ENCODE measurements at regions not wholly inside any gene's neighbourhood (a gene's known extent, or its start where the extent isn't known, plus 50 kb on each side); places are given as distances from the start of the nearest gene placed in this dataset.

GRCh38 chr4:111652986-111653385 is 492.3 kb upstream of the FAM241A start:
- H3K4me3 Mint-ChIP-seq, result no peak overlapping the region
- ATAC-seq (ENCODE audit: low read depth in 2 of 2) (no peak), DNase-seq (no peak)
- H3K36me3 Mint-ChIP-seq, result no peaks in the 10 kb centered on the region
- peaks cover 0 to 1% (median 0%) of the 10 kb centered on the region in 7 donors for H3K9me3 Mint-ChIP-seq
- H3K4me1 Mint-ChIP-seq, result no peaks in the 10 kb centered on the region
- H3K27ac Mint-ChIP-seq, result peak overlapping the region in 1 of 6 donors; percentile 24
- H3K27me3 Mint-ChIP-seq, result peaks cover 0 to 8% (median 6%) of the 10 kb centered on the region in 3 donors

DNA sequence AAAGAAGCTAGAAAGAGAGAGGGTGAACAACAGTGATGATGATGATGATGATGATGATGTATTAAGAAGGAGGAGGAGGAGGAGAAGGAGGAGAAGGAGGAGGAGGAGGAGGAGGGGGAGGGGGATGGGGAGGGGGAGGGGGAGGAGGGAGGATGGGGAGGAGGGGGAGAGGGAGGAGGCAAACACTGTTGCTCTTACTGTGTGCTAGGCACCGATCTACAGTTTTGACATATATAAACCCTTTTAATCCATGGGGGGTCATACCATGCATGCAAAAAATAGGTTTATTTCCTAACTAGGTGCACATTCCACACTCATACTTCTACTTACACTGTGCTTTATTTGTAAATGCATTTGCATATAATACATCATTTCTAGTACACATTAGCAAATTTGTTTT is 482.8 kb upstream of the FAM241A start:
- ATAC-seq (ENCODE audit: low read depth in 2 of 2) (no peak), DNase-seq (no peak)
- H3K36me3 Mint-ChIP-seq, result no peaks in the 10 kb centered on the region
- no peak overlapping the region for H3K4me3 Mint-ChIP-seq
- no peaks in the 10 kb centered on the region for H3K27me3 Mint-ChIP-seq
- no peak overlapping the region for H3K27ac Mint-ChIP-seq
- H3K9me3 Mint-ChIP-seq, result peaks cover 0 to 6% (median 2%) of the 10 kb centered on the region in 7 donors
- peaks cover 0 to 4% (median 0%) of the 10 kb centered on the region in 3 donors for H3K4me1 Mint-ChIP-seq

- ATAC-seq (ENCODE audit: low read depth in 2 of 2) (no peak), DNase-seq (no peak)
- H3K36me3 Mint-ChIP-seq, result no peaks in the 10 kb centered on the region
- no peaks in the 10 kb centered on the region for H3K27me3 Mint-ChIP-seq
- peaks cover 0 to 6% (median 2%) of the 10 kb centered on the region in 7 donors for H3K9me3 Mint-ChIP-seq
- peaks cover 0 to 4% (median 0%) of the 10 kb centered on the region in 3 donors for H3K4me1 Mint-ChIP-seq
- no peak overlapping the region for H3K27ac Mint-ChIP-seq
- H3K4me3 Mint-ChIP-seq, result no peak overlapping the region
These were observed 480.8 kb upstream of the FAM241A start for GRCh38 chr4:111664308-111664945.

GRCh38 chr4:111666826-111667360 is 478.4 kb upstream of the FAM241A start:
- no peaks in the 10 kb centered on the region for H3K27me3 Mint-ChIP-seq
- no peak for DNase-seq
- peak overlapping the region in 1 of 6 donors; percentile 11 for H3K27ac Mint-ChIP-seq
- no peaks in the 10 kb centered on the region for H3K36me3 Mint-ChIP-seq
- peaks cover 0 to 4% (median 0%) of the 10 kb centered on the region in 3 donors for H3K4me1 Mint-ChIP-seq
- no peak overlapping the region for H3K4me3 Mint-ChIP-seq
- H3K9me3 Mint-ChIP-seq, result peaks cover 0 to 5% (median 2%) of the 10 kb centered on the region in 7 donors
- no peak for ATAC-seq (ENCODE audit: low read depth in 2 of 2)

GRCh38 chr4:111671756-111672155 is 473.5 kb upstream of the FAM241A start:
- DNase-seq (no peak), ATAC-seq (ENCODE audit: low read depth in 2 of 2) (no peak)
- Mint-ChIP-seq H3K4me3 (no peak overlapping the region), H3K4me1 (no peaks in the 10 kb centered on the region), H3K27me3 (no peaks in the 10 kb centered on the region), H3K9me3 (peaks cover 0 to 2% (median 0%) of the 10 kb centered on the region in 7 donors), H3K36me3 (no peaks in the 10 kb centered on the region), H3K27ac (no peak overlapping the region)

GRCh38 chr4:111675746-111676145 is 469.5 kb upstream of the FAM241A start:
- no peaks in the 10 kb centered on the region for H3K4me1 Mint-ChIP-seq
- DNase-seq (no peak), ATAC-seq (ENCODE audit: low read depth in 2 of 2) (no peak)
- peaks cover 0 to 2% (median 0%) of the 10 kb centered on the region in 7 donors for H3K9me3 Mint-ChIP-seq
- H3K36me3 Mint-ChIP-seq, result no peaks in the 10 kb centered on the region
- H3K27me3 Mint-ChIP-seq, result no peaks in the 10 kb centered on the region
- H3K4me3 Mint-ChIP-seq, result no peak overlapping the region
- H3K27ac Mint-ChIP-seq, result no peak overlapping the region

GRCh38 chr4:111676533-111676932 is 468.7 kb upstream of the FAM241A start:
- Mint-ChIP-seq H3K4me1 (no peaks in the 10 kb centered on the region), H3K27me3 (no peaks in the 10 kb centered on the region), H3K9me3 (peaks cover 0 to 2% (median 0%) of the 10 kb centered on the region in 7 donors), H3K4me3 (no peak overlapping the region), H3K27ac (no peak overlapping the region), H3K36me3 (no peaks in the 10 kb centered on the region)
- DNase-seq (no peak), ATAC-seq (ENCODE audit: low read depth in 2 of 2) (no peak)

DNA sequence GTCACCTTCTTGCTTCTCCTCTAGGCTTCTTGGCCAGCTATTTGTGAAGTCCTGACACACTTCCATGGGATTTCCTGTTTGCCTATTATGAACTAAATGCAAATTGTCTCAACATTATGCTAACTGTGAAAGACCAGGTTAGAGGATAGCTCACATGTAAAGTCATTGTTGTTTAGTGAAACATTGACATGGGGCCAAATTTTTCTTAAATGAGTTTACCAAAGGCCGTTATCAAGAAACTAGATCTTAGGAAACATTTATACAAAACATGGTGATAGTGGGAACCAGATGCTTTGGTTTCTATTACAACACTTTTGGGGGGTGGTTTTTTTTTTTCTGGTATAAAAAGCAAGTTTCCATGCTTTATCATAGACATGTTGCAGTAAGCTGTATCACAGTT is 466.8 kb upstream of the FAM241A start:
- Mint-ChIP-seq H3K4me3 (no peak overlapping the region), H3K4me1 (no peaks in the 10 kb centered on the region), H3K9me3 (peaks cover 0 to 2% (median 0%) of the 10 kb centered on the region in 7 donors), H3K27me3 (no peaks in the 10 kb centered on the region), H3K36me3 (no peaks in the 10 kb centered on the region), H3K27ac (no peak overlapping the region)
- ATAC-seq (ENCODE audit: low read depth in 2 of 2), result no peak
- no peak for DNase-seq

DNA sequence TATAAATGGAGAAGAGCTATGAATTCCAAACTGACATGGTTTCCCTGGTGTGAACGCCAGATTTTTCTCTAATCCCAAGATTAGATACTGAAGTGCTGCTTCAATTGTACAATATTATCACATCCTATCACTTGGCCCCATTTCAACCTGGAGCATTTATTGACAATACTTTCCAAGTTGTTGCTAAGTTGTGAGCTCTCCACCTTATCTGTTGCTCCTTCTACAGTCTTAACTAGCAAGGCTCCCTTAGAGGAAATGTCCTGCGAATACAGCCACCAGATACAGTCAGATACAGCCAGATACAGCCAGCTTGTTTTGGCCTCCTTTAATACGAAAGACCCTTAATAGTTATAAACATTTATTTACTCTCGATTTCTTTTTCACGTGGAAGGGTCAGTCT is 466.3 kb upstream of the FAM241A start:
- DNase-seq (no peak), ATAC-seq (ENCODE audit: low read depth in 2 of 2) (no peak)
- Mint-ChIP-seq H3K27ac (no peak overlapping the region), H3K4me1 (no peaks in the 10 kb centered on the region), H3K9me3 (peaks cover 0 to 2% (median 0%) of the 10 kb centered on the region in 7 donors), H3K36me3 (no peaks in the 10 kb centered on the region), H3K27me3 (peaks cover 0 to 4% (median 0%) of the 10 kb centered on the region in 3 donors), H3K4me3 (no peak overlapping the region)

DNA sequence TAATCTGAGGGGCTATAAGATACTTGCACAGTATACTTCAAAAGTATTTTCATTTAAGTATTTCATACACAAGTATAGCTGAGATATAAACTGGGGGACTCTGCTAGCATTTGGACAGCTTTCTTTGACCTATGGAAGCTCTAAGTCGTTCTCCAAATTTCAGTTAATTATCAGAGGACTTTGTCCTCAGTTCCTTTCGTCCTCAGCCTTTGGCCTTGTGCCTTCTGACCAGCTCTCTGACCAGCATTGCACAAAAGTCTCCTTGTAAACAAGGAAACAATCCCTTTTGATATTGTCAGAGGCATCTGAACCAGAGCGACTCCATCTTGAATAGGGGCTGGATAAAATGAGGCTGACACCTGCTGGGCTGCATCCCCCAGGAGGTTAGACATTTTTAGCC is 464.0 kb upstream of the FAM241A start:
- H3K27me3 Mint-ChIP-seq, result peaks cover 0 to 7% (median 0%) of the 10 kb centered on the region in 3 donors
- DNase-seq (no peak), ATAC-seq (ENCODE audit: low read depth in 2 of 2) (no peak)
- no peaks in the 10 kb centered on the region for H3K36me3 Mint-ChIP-seq
- no peak overlapping the region for H3K27ac Mint-ChIP-seq
- no peak overlapping the region for H3K4me3 Mint-ChIP-seq
- peaks cover 0 to 5% (median 0%) of the 10 kb centered on the region in 7 donors for H3K9me3 Mint-ChIP-seq
- H3K4me1 Mint-ChIP-seq, result no peaks in the 10 kb centered on the region

DNA sequence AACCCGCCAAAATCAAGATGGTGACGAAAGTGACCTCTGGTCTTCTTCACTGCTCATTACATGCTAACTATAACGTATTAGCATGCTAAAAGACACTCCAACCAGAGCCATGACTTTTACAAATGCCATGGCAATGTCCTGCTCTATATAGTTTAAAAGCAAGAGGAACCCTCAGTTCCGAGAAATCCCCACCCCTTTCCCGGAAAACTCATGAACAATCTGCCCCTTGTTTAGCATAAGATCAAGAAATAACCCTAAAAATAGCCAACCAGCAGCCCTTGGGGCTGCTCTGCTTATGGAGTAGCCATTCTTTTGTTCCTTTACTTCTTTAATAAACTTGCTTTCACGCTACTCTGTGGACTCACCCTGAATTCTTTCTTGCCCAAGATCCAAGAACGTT is 463.5 kb upstream of the FAM241A start:
- H3K27ac Mint-ChIP-seq, result no peak overlapping the region
- ATAC-seq (ENCODE audit: low read depth in 2 of 2) (no peak), DNase-seq (no peak)
- H3K36me3 Mint-ChIP-seq, result no peaks in the 10 kb centered on the region
- H3K4me3 Mint-ChIP-seq, result no peak overlapping the region
- H3K4me1 Mint-ChIP-seq, result no peaks in the 10 kb centered on the region
- peaks cover 0 to 7% (median 0%) of the 10 kb centered on the region in 3 donors for H3K27me3 Mint-ChIP-seq
- peaks cover 0 to 5% (median 0%) of the 10 kb centered on the region in 7 donors for H3K9me3 Mint-ChIP-seq

DNA sequence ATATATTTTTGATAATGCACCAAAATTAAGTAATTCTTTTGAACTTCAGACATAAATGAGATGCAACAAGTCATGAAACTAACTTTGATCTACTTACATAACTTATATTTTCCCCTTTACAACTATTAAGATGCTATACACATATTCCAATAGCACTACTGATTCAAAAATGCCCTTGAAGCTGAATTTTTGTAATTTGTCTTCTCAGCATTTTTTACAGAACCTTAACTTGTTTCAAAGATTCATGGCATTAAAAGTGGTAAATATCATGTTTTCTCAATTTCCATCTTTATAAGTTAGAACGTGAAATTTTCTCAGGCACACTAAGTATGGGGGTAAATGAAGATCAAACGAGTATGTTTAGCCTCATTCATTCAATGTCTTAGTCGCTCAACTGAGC is 460.0 kb upstream of the FAM241A start:
- Mint-ChIP-seq H3K4me1 (no peaks in the 10 kb centered on the region), H3K27ac (no peak overlapping the region), H3K27me3 (peaks cover 0 to 7% (median 4%) of the 10 kb centered on the region in 3 donors), H3K4me3 (no peak overlapping the region), H3K36me3 (no peaks in the 10 kb centered on the region), H3K9me3 (peaks cover 0 to 5% (median 0%) of the 10 kb centered on the region in 7 donors)
- no peak for ATAC-seq (ENCODE audit: low read depth in 2 of 2)
- no peak for DNase-seq

DNA sequence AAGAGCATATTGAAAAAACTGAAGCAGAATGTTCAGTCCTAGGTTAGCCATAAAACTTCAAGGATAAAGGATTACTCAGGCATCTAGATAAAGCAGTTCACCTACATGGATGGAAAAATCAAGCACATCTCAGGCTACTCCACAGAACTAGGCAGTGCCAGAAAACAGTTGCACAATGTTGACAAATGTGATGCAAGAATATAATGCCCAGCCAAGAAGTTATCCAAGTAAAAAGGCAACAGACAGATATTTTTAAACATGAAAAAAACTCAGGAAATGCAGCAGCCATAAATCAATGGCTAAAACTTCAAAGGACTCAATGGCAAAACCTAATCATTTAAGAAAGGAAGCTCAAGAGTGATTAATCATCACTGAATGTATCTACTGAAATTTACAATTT is 456.0 kb upstream of the FAM241A start:
- Mint-ChIP-seq H3K4me3 (no peak overlapping the region), H3K27me3 (peaks cover 0 to 8% (median 8%) of the 10 kb centered on the region in 3 donors), H3K36me3 (no peaks in the 10 kb centered on the region), H3K4me1 (no peaks in the 10 kb centered on the region), H3K9me3 (peaks cover 0 to 5% (median 0%) of the 10 kb centered on the region in 7 donors), H3K27ac (no peak overlapping the region)
- no peak for ATAC-seq (ENCODE audit: low read depth in 2 of 2)
- no peak for DNase-seq

- DNase-seq (no peak), ATAC-seq (ENCODE audit: low read depth in 2 of 2) (no peak)
- no peaks in the 10 kb centered on the region for H3K4me1 Mint-ChIP-seq
- H3K27ac Mint-ChIP-seq, result no peak overlapping the region
- H3K27me3 Mint-ChIP-seq, result peaks cover 0 to 8% (median 8%) of the 10 kb centered on the region in 3 donors
- H3K36me3 Mint-ChIP-seq, result no peaks in the 10 kb centered on the region
- H3K4me3 Mint-ChIP-seq, result no peak overlapping the region
- peaks cover 0 to 4% (median 0%) of the 10 kb centered on the region in 7 donors for H3K9me3 Mint-ChIP-seq
These were observed 455.5 kb upstream of the FAM241A start for GRCh38 chr4:111689731-111690130.

Measured in naive B cell (primary cell).